ENCODE measurements at regions not wholly inside any gene's neighbourhood (a gene's known extent, or its start where the extent isn't known, plus 50 kb on each side); places are given as distances from the start of the nearest gene placed in this dataset.

GRCh38 chr5:19258686-19259085 is 729.3 kb downstream of the CDH18 start:
- H3K9me3 ChIP-seq: no peaks in the 10 kb centered on the region

DNA sequence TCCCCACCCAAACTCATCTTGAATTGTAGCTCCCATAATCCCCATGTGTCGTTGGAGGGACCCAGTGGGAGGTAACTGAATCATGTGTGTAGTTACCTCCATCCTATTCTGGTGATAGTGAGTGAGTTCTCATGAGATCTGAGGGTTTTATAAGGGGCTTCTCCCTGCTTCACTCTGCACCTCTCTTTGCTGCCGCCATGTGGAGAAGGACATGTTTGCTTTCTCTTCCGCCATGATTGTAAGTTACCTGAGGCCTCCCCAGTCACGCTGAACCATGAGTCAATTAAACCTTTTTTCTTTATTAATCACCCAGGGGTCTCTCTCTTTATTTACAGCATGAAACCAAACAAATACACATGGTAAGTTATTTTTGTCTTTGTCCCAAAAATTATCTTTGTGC is 726.1 kb downstream of the CDH18 start:
- no peaks in the 10 kb centered on the region for H3K9me3 ChIP-seq
- H3K27me3 ChIP-seq: no peaks in the 10 kb centered on the region
- H3K4me3 ChIP-seq: no peak overlapping the region
- intact Hi-C loops (cut with DNase I; ENCODE audit: low total_unique reads): no loop called here
- H3K4me1 ChIP-seq: no peaks in the 10 kb centered on the region
- TF ChIP-seq POLR2A (IDR thresholded peaks at IDR 0.05) (no peak), CTCF (IDR thresholded peaks at IDR 0.05) (no peak)
- DNase-seq: no peak
- H3K27ac ChIP-seq: no peak overlapping the region
- no peaks in the 10 kb centered on the region for H3K36me3 ChIP-seq

More at GRCh38 chr5:19258686-19259085, 729.3 kb downstream of the CDH18 start:
- H3K36me3 ChIP-seq: no peaks in the 10 kb centered on the region
- H3K27ac ChIP-seq: no peak overlapping the region
- H3K4me1 ChIP-seq: no peaks in the 10 kb centered on the region
- TF ChIP-seq POLR2A (IDR thresholded peaks at IDR 0.05): no peak
- no peak for TF ChIP-seq CTCF (IDR thresholded peaks at IDR 0.05)
- no peak for DNase-seq
- H3K27me3 ChIP-seq: no peaks in the 10 kb centered on the region
- intact Hi-C loops (cut with DNase I; ENCODE audit: low total_unique reads): no loop called here
- no peak overlapping the region for H3K4me3 ChIP-seq

- H3K36me3 ChIP-seq: no peaks in the 10 kb centered on the region
- no peaks in the 10 kb centered on the region for H3K9me3 ChIP-seq
- no peak overlapping the region for H3K4me3 ChIP-seq
- H3K4me1 ChIP-seq: no peaks in the 10 kb centered on the region
- no peak overlapping the region for H3K27ac ChIP-seq
- TF ChIP-seq CTCF (IDR thresholded peaks at IDR 0.05) (no peak), POLR2A (IDR thresholded peaks at IDR 0.05) (no peak)
- H3K27me3 ChIP-seq: no peaks in the 10 kb centered on the region
- DNase-seq: no peak
- intact Hi-C loops (cut with DNase I; ENCODE audit: low total_unique reads): no loop called here
Measured at GRCh38 chr5:19264821-19265220, 723.2 kb downstream of the CDH18 start.

DNA sequence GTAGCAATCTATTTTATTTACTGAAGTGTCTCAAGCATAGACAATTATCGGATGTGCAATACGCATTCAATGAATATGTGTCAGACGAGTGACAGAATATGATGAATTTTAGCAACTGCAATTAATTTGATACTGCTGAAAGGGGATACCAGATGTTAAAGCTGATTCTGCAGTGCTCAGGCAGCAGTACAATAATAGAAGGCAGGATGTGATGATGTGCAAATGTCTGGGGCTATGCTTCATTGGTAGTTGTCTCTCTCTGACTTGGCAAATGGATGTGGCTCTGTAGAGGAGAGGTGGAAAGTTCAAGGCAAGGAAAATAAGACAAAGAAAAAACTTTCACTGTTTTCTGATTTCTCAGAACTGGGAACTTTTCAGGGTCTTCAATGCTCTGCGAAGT is 721.2 kb downstream of the CDH18 start:
- DNase-seq: no peak
- no peaks in the 10 kb centered on the region for H3K9me3 ChIP-seq
- no peaks in the 10 kb centered on the region for H3K27me3 ChIP-seq
- no peak overlapping the region for H3K4me3 ChIP-seq
- intact Hi-C loops (cut with DNase I; ENCODE audit: low total_unique reads): no loop called here
- H3K27ac ChIP-seq: no peak overlapping the region
- no peak for TF ChIP-seq CTCF (IDR thresholded peaks at IDR 0.05)
- no peak for TF ChIP-seq POLR2A (IDR thresholded peaks at IDR 0.05)
- H3K4me1 ChIP-seq: no peaks in the 10 kb centered on the region
- no peaks in the 10 kb centered on the region for H3K36me3 ChIP-seq

DNA sequence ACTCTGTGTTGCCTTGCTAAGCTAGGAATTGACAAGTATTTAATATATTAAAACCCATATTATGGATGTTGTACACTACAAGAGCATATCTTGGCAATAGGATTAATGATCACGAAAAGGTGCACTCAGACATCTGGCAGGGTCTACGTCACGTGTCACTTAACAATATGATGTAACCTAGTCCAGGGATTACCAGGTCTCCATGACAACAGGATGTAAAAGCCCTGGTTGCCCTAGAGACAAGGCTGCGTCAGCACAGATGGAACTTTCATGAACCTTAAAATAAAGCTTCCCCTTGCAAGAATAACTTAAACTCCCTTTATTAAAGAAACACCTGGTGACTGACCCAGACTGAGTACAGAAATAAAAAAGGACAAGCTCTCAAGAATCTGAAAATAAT is 717.8 kb downstream of the CDH18 start:
- Histone ChIP-seq H3K4me1 (no peaks in the 10 kb centered on the region), H3K4me3 (no peak overlapping the region), H3K27me3 (no peaks in the 10 kb centered on the region), H3K9me3 (no peaks in the 10 kb centered on the region), H3K36me3 (no peaks in the 10 kb centered on the region), H3K27ac (no peak overlapping the region)
- intact Hi-C loops (cut with DNase I; ENCODE audit: low total_unique reads): no loop called here
- no peak for TF ChIP-seq CTCF (IDR thresholded peaks at IDR 0.05)
- no peak for TF ChIP-seq POLR2A (IDR thresholded peaks at IDR 0.05)
- DNase-seq: no peak

All from uterus (tissue), 3 donors.